HEK293 (cell line): ENCODE measurements at regions not wholly inside any gene's neighbourhood (a gene's known extent, or its start where the extent isn't known, plus 50 kb on each side); places are given as distances from the start of the nearest gene placed in this dataset.
"Not testable (repeated sequence)": the region's sequence is repeated elsewhere in the genome, so short reads cannot be mapped to it uniquely, and the experiment has no call there.

ENCODE experiments used
- CTCF ChIA-PET: fragments of 350-600 bp; formaldehyde crosslinking; extraction: SDS; loops from one replicate; lab custom pipeline; 2021; ENCODE audit warnings: antibody characterized with exemption; lab: Yijun Ruan, JAX
- POLR2A ChIA-PET: fragments of 300-600 bp; formaldehyde crosslinking; extraction: SDS; loops from one replicate; lab custom pipeline; 2020; ENCODE audit warnings: antibody characterized with exemption, inconsistent platforms; lab: Yijun Ruan, JAX
- H3K27ac ChIP-seq: fragments of 200-500 bp; sonication (Bioruptor generic); 2 replicates; pipeline ENCODE4 v1.5.1; 2014; ENCODE audit warnings: low read depth, low read length, control low read depth, inconsistent platforms; ENCODE audit errors: extremely low read depth
- H3K36me3 ChIP-seq, 2 experiments: fragments of 200-500 bp in 1 of 2; sonication (Bioruptor generic) in 1 of 2; 1 replicate in 1 of 2; 2 replicates in 1 of 2; pipeline ENCODE4 v1.5.1; 2014 to 2017; ENCODE audit warnings: inconsistent platforms in 2 of 2, low read length in 2 of 2; ENCODE audit not compliant: control insufficient read depth in 2 of 2, insufficient read depth in 1 of 2
- H3K4me1 ChIP-seq: fragments of 200-500 bp; sonication (Bioruptor generic); 2 replicates; pipeline ENCODE4 v1.5.1; 2014; ENCODE audit warnings: mild to moderate bottlenecking, low read length, inconsistent platforms; ENCODE audit not compliant: control insufficient read depth, insufficient read depth
- H3K4me3 ChIP-seq: 2 replicates; pipeline ENCODE4 v1.5.1; 2011; ENCODE audit warnings: low read depth, mild to moderate bottlenecking, control low read depth, low read length, moderate library complexity
- H3K9me3 ChIP-seq: fragments of 200-500 bp; sonication (Bioruptor generic); 2 replicates; pipeline ENCODE4 v1.5.1; 2014; ENCODE audit warnings: low read depth, low read length, inconsistent platforms; ENCODE audit not compliant: control insufficient read depth, insufficient read depth
- IKZF3 ChIP-seq: fragments of 450-650 bp; IDR thresholded peaks from 2 replicates; pipeline ENCODE4 v1.5.0; 2018; ENCODE audit warnings: missing biosample characterization, mild to moderate bottlenecking, missing genetic modification characterization, moderate library complexity
- ZBTB7A ChIP-seq: fragments of 450-650 bp; formaldehyde crosslinking; IDR thresholded peaks from 2 replicates; pipeline ENCODE4 v1.5.1; 2016; ENCODE audit warnings: low read depth, missing biosample characterization, missing genetic modification characterization
- ZNF146 ChIP-seq: fragments of 450-650 bp; formaldehyde crosslinking; IDR thresholded peaks from 2 replicates; pipeline ENCODE4 v1.5.1; 2016; ENCODE audit warnings: missing biosample characterization, missing genetic modification characterization
- ZNF175 ChIP-seq: fragments of 450-650 bp; formaldehyde crosslinking; IDR thresholded peaks from 2 replicates; pipeline ENCODE4 v1.5.1; 2016; ENCODE audit warnings: missing biosample characterization, missing genetic modification characterization
- ZNF2 ChIP-seq: fragments of 450-650 bp; formaldehyde crosslinking; IDR thresholded peaks from 2 replicates; pipeline ENCODE4 v1.5.1; 2016; ENCODE audit warnings: missing biosample characterization, missing genetic modification characterization
- ZNF311 ChIP-seq: fragments of 450-650 bp; formaldehyde crosslinking; IDR thresholded peaks from 2 replicates; pipeline ENCODE4 v1.5.1; 2017; ENCODE audit warnings: missing biosample characterization, missing genetic modification characterization, borderline replicate concordance
- ZNF510 ChIP-seq: fragments of 450-650 bp; formaldehyde crosslinking; IDR thresholded peaks from 2 replicates; pipeline ENCODE4 v1.5.1; 2018; ENCODE audit warnings: mild to moderate bottlenecking, missing genetic modification characterization, missing biosample characterization; ENCODE audit not compliant: insufficient replicate concordance
- ZNF529 ChIP-seq: fragments of 450-650 bp; formaldehyde crosslinking; IDR thresholded peaks from 2 replicates; pipeline ENCODE4 v1.5.1; 2017; ENCODE audit warnings: missing genetic modification characterization, missing biosample characterization; ENCODE audit not compliant: insufficient replicate concordance
- ZNF621 ChIP-seq: fragments of 450-650 bp; formaldehyde crosslinking; IDR thresholded peaks from 2 replicates; pipeline ENCODE4 v1.5.1; 2017; ENCODE audit warnings: missing biosample characterization, missing genetic modification characterization
- ZNF660 ChIP-seq: fragments of 450-650 bp; IDR thresholded peaks from 2 replicates; pipeline ENCODE4 v1.5.1; 2018; ENCODE audit warnings: missing biosample characterization, mild to moderate bottlenecking, missing genetic modification characterization
- ZSCAN16 ChIP-seq: fragments of 450-650 bp; formaldehyde crosslinking; IDR thresholded peaks from 2 replicates; pipeline ENCODE4 v1.5.1; 2016; ENCODE audit warnings: missing biosample characterization, missing genetic modification characterization
- ZSCAN23 ChIP-seq: fragments of 450-650 bp; formaldehyde crosslinking; IDR thresholded peaks from 2 replicates; pipeline ENCODE4 v1.5.1; 2016; ENCODE audit warnings: missing biosample characterization, missing genetic modification characterization
- TF ChIP-seq, protein P1 (sequence below): fragments of 450-650 bp; formaldehyde crosslinking; IDR thresholded peaks from 2 replicates; pipeline ENCODE4 v1.5.1; 2016; ENCODE audit warnings: missing biosample characterization, missing genetic modification characterization
- TF ChIP-seq, protein P2 (sequence below): fragments of 450-650 bp; formaldehyde crosslinking; IDR thresholded peaks from 2 replicates; pipeline ENCODE4 v1.5.1; 2016; ENCODE audit warnings: missing biosample characterization, missing genetic modification characterization, borderline replicate concordance
- TF ChIP-seq, protein P3 (sequence below): fragments of 450-650 bp; formaldehyde crosslinking; IDR thresholded peaks from 2 replicates; pipeline ENCODE4 v1.5.0; 2017; ENCODE audit warnings: missing biosample characterization, missing genetic modification characterization, borderline replicate concordance
- TF ChIP-seq, protein P4 (sequence below): fragments of 450-650 bp; formaldehyde crosslinking; IDR thresholded peaks from 2 replicates; pipeline ENCODE4 v1.5.1; 2016; ENCODE audit warnings: missing biosample characterization, missing genetic modification characterization, low read depth
- TF ChIP-seq, protein P5 (sequence below): fragments of 450-650 bp; formaldehyde crosslinking; IDR thresholded peaks from 2 replicates; pipeline ENCODE4 v1.5.1; 2017; ENCODE audit warnings: missing biosample characterization, missing genetic modification characterization

DNA sequence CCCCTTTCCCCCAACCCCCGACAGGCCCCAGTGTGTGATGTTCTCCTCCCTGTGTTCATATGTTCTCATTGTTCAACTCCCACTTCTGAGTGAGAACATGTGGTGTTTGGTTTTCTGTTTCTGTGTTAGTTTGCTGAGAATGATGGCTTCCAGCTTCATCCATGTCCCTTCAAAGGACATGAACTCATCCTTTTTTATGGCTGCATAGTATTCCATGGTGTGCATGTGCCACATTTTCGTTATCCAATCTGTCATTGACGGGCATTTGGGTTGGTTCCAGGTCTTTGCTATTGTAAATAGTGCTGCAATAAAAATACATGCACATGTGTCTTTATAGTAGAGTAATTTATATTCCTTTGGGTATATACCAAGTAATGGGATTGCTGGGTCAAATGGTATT lies 105.5 kb upstream of the PCED1B start:
- CTCF ChIA-PET, H3K4me1 ChIP-seq, H3K36me3 ChIP-seq, H3K9me3 ChIP-seq, H3K4me3 ChIP-seq, H3K27ac ChIP-seq, POLR2A ChIA-PET: not testable (repeated sequence)
- TF ChIP-seq, protein P1, sequence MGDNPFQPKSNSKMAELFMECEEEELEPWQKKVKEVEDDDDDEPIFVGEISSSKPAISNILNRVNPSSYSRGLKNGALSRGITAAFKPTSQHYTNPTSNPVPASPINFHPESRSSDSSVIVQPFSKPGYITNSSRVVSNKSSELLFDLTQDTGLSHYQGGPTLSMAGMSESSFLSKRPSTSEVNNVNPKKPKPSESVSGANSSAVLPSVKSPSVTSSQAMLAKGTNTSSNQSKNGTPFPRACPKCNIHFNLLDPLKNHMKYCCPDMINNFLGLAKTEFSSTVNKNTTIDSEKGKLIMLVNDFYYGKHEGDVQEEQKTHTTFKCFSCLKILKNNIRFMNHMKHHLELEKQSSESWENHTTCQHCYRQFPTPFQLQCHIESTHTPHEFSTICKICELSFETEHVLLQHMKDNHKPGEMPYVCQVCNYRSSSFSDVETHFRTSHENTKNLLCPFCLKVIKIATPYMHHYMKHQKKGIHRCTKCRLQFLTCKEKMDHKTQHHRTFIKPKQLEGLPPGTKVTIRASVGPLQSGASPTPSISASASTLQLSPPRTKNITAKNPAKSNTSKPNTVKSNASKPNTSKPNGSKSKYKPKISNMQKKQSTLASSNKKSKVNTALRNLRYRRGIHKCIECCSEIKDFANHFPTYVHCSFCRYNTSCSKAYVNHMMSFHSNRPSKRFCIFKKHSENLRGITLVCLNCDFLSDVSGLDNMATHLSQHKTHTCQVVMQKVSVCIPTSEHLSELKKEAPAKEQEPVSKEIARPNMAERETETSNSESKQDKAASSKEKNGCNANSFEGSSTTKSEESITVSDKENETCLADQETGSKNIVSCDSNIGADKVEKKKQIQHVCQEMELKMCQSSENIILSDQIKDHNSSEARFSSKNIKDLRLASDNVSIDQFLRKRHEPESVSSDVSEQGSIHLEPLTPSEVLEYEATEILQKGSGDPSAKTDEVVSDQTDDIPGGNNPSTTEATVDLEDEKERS (tag by site-specific recombination): peak; percentile 90
- TF ChIP-seq ZNF146 (tag by site-specific recombination): peak; percentile 74

DNA sequence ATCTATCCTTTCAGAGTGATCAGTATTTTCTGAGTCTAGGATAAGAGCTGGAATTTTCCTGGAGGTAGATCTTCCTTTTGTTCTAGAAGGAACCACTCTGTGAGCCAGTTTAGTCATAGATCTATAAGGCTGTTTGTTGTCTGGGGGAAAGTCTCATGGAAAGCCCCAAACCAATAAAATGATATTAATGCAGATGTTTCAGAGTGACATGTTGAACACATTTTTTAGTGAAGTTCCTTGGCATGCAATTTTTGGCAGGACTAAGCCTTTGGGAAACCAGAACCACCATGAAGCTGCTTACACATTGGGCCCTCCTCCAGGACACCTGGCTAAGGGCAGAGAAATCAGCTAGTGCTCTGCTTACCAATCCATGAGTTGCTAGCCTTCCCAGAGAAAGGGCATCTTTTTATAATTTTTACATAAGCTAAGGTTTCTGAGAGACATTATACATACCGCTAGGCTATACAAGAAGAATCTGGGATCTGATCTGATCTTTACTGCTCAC lies 101.5 kb upstream of the PCED1B start:
- POLR2A ChIA-PET: no interaction called here
- Histone ChIP-seq H3K27ac (no peak overlapping the region), H3K4me1 (no peaks in the 10 kb centered on the region), H3K36me3 (no peaks in the 10 kb centered on the region), H3K9me3 (no peaks in the 10 kb centered on the region), H3K4me3 (no peak overlapping the region)
- CTCF ChIA-PET: interaction anchor here (0.9 to 1.2 kb wide), 2 partner anchors 43 to 48 kb away, joined by 3 read pairs; no protein-coding TSS in a partner anchor
- TF ChIP-seq IKZF3 (tag by site-specific recombination) (no peak), ZNF2 (tag by site-specific recombination) (no peak), ZNF621 (tag by site-specific recombination) (no peak), ZNF529 (tag by site-specific recombination) (no peak), ZNF510 (tag by site-specific recombination) (no peak), ZNF311 (tag by site-specific recombination) (no peak), ZSCAN16 (no peak), ZBTB7A (tag by site-specific recombination) (no peak), ZNF175 (tag by site-specific recombination) (no peak), ZSCAN23 (tag by site-specific recombination) (no peak), ZNF660 (tag by site-specific recombination) (no peak)
- TF ChIP-seq, protein P2, sequence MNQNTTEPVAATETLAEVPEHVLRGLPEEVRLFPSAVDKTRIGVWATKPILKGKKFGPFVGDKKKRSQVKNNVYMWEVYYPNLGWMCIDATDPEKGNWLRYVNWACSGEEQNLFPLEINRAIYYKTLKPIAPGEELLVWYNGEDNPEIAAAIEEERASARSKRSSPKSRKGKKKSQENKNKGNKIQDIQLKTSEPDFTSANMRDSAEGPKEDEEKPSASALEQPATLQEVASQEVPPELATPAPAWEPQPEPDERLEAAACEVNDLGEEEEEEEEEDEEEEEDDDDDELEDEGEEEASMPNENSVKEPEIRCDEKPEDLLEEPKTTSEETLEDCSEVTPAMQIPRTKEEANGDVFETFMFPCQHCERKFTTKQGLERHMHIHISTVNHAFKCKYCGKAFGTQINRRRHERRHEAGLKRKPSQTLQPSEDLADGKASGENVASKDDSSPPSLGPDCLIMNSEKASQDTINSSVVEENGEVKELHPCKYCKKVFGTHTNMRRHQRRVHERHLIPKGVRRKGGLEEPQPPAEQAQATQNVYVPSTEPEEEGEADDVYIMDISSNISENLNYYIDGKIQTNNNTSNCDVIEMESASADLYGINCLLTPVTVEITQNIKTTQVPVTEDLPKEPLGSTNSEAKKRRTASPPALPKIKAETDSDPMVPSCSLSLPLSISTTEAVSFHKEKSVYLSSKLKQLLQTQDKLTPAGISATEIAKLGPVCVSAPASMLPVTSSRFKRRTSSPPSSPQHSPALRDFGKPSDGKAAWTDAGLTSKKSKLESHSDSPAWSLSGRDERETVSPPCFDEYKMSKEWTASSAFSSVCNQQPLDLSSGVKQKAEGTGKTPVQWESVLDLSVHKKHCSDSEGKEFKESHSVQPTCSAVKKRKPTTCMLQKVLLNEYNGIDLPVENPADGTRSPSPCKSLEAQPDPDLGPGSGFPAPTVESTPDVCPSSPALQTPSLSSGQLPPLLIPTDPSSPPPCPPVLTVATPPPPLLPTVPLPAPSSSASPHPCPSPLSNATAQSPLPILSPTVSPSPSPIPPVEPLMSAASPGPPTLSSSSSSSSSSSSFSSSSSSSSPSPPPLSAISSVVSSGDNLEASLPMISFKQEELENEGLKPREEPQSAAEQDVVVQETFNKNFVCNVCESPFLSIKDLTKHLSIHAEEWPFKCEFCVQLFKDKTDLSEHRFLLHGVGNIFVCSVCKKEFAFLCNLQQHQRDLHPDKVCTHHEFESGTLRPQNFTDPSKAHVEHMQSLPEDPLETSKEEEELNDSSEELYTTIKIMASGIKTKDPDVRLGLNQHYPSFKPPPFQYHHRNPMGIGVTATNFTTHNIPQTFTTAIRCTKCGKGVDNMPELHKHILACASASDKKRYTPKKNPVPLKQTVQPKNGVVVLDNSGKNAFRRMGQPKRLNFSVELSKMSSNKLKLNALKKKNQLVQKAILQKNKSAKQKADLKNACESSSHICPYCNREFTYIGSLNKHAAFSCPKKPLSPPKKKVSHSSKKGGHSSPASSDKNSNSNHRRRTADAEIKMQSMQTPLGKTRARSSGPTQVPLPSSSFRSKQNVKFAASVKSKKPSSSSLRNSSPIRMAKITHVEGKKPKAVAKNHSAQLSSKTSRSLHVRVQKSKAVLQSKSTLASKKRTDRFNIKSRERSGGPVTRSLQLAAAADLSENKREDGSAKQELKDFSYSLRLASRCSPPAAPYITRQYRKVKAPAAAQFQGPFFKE (tag by site-specific recombination): no peak
- TF ChIP-seq, protein P3, sequence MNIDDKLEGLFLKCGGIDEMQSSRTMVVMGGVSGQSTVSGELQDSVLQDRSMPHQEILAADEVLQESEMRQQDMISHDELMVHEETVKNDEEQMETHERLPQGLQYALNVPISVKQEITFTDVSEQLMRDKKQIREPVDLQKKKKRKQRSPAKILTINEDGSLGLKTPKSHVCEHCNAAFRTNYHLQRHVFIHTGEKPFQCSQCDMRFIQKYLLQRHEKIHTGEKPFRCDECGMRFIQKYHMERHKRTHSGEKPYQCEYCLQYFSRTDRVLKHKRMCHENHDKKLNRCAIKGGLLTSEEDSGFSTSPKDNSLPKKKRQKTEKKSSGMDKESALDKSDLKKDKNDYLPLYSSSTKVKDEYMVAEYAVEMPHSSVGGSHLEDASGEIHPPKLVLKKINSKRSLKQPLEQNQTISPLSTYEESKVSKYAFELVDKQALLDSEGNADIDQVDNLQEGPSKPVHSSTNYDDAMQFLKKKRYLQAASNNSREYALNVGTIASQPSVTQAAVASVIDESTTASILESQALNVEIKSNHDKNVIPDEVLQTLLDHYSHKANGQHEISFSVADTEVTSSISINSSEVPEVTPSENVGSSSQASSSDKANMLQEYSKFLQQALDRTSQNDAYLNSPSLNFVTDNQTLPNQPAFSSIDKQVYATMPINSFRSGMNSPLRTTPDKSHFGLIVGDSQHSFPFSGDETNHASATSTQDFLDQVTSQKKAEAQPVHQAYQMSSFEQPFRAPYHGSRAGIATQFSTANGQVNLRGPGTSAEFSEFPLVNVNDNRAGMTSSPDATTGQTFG (tag by site-specific recombination): no peak
- TF ChIP-seq, protein P4, sequence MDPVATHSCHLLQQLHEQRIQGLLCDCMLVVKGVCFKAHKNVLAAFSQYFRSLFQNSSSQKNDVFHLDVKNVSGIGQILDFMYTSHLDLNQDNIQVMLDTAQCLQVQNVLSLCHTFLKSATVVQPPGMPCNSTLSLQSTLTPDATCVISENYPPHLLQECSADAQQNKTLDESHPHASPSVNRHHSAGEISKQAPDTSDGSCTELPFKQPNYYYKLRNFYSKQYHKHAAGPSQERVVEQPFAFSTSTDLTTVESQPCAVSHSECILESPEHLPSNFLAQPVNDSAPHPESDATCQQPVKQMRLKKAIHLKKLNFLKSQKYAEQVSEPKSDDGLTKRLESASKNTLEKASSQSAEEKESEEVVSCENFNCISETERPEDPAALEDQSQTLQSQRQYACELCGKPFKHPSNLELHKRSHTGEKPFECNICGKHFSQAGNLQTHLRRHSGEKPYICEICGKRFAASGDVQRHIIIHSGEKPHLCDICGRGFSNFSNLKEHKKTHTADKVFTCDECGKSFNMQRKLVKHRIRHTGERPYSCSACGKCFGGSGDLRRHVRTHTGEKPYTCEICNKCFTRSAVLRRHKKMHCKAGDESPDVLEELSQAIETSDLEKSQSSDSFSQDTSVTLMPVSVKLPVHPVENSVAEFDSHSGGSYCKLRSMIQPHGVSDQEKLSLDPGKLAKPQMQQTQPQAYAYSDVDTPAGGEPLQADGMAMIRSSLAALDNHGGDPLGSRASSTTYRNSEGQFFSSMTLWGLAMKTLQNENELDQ: no peak
- TF ChIP-seq, protein P5, sequence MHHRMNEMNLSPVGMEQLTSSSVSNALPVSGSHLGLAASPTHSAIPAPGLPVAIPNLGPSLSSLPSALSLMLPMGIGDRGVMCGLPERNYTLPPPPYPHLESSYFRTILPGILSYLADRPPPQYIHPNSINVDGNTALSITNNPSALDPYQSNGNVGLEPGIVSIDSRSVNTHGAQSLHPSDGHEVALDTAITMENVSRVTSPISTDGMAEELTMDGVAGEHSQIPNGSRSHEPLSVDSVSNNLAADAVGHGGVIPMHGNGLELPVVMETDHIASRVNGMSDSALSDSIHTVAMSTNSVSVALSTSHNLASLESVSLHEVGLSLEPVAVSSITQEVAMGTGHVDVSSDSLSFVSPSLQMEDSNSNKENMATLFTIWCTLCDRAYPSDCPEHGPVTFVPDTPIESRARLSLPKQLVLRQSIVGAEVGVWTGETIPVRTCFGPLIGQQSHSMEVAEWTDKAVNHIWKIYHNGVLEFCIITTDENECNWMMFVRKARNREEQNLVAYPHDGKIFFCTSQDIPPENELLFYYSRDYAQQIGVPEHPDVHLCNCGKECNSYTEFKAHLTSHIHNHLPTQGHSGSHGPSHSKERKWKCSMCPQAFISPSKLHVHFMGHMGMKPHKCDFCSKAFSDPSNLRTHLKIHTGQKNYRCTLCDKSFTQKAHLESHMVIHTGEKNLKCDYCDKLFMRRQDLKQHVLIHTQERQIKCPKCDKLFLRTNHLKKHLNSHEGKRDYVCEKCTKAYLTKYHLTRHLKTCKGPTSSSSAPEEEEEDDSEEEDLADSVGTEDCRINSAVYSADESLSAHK (tag by site-specific recombination): no peak
